HG03095 (cell line): ENCODE measurements at regions not wholly inside any gene's neighbourhood (a gene's known extent, or its start where the extent isn't known, plus 50 kb on each side); places are given as distances from the start of the nearest gene placed in this dataset.
"Not testable (repeated sequence)": the region's sequence is repeated elsewhere in the genome, so short reads cannot be mapped to it uniquely, and the experiment has no call there.

Experiments used
- ATAC-seq: cut with Tn5 transposase; IDR thresholded peaks from one replicate; pipeline ENCODE4 v1.9.1; 2021; ENCODE audit warnings: moderate library complexity; ENCODE audit not compliant: unreplicated experiment

DNA sequence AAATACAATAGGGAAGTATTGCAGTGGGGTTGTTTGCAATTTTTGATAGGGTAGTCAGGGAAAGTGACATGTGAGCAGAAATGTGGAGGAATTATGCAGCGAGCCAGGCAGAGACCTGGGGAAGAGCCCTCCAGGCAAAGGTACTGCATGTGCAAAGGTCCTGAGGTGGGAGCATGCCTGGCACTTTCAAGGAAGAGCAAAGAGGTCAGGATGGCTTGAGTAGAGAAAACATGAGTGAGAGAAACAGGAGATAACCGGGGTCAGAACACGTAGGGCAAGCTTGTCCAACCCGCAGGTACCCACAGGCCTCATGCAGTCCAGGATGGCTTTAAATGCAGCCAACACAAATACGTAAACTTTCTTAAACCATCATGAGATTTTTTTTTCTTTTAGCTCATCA is 71.0 kb downstream of the COQ2 start:
- ATAC-seq, result no peak

DNA sequence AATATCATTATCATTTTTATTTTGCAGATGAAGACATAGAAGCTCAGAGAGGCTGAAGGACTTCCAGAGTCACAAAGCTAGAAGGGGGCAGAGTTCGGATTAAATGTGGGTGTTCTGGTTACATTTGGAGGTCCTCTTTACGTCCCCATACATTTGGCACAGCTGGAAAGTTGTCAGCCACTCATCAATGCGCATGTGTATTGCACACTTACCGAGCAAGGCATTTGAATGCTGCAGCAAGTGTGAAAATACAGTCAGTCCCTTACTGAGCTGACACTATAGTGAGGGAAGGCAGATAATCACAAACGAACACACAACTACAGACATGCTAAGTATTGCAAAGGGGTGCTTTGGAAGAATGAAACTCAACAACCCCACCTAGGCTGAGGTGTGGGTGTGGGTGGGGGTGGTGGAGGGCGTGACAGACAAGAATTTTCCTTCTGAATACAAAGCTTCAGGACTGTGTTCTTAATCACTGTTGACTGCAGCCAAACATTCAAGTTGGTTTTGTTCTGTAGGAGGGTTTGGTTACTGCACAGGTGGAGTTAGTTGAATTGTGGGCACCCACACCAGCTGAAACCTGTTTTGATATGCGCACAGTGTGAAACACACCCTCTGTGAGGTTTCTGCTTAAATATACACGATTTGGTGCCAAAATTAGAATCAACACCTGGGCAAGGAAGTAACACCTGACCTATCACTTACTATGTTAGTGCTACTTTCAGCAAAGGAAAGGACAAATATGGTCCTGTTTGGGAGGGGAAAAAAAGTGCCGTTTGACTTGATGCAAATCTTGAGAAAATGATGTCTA is 72.4 kb downstream of the COQ2 start:
- no peak for ATAC-seq

GRCh38 chr4:83209419-83209818 is 75.2 kb downstream of the COQ2 start:
- no peak for ATAC-seq

GRCh38 chr4:83208371-83209365 is 75.9 kb downstream of the COQ2 start:
- ATAC-seq, result no peak

GRCh38 chr4:83207497-83208101 is 77.0 kb downstream of the COQ2 start:
- no peak for ATAC-seq

DNA sequence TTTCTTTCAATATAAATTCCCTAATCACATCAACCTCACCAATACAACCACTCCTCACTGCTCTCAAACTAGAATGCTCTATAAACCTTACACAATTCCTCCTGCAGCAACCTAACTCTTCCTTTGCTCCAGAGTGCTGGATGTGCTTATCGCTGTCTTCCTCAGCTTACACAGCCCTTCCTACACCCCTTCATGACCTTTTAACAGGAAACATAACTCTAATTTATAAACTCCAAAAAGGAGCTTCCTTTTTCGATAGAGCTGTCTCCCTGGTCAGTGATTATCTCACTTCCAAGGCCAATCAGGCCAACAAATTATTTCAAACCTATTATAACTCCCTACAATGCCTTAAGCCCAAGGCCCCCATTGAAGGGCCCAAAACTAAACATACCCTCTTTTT is 78.8 kb downstream of the COQ2 start:
- no peak for ATAC-seq

DNA sequence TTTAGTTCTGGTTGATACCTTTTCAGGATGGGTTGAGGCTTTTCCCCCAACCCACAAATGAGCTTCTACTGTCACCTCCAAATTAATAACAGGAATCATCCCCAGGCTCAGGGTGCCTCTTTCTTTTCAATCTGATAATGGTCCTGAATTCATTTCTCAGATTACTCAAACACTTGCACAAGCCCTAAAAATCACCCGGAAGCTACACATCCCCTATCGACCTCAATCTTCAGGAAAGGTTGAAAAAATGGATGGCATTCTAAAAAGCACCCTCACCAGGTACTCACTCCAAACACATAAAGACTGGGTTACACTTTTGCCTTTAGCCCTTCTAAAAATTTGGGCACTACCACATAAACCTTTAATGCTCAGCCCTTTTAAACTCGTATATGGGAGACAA is 79.9 kb downstream of the COQ2 start:
- ATAC-seq, result no peak

DNA sequence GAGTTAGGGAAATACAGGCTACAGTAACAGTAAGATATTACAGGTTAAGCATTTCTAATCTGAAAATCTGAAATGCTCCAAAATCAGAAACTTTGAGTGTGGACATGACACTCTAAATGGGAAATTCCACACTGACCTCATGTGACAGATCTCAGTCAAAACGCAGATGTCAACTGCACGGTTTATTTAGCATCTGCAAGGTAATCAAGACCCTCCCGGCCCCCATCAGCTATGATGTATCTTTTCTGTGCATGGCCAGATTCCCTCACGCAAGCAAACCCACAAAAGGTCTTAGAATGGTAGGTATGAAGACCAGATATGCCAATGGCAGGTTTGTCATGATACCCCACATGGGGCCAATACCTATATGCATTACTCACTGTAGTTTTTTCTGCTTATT is 82.8 kb downstream of the COQ2 start:
- ATAC-seq, result no peak

GRCh38 chr4:83197555-83198235 is 83.2 kb upstream of the PLAC8 start:
- ATAC-seq, result no peak

DNA sequence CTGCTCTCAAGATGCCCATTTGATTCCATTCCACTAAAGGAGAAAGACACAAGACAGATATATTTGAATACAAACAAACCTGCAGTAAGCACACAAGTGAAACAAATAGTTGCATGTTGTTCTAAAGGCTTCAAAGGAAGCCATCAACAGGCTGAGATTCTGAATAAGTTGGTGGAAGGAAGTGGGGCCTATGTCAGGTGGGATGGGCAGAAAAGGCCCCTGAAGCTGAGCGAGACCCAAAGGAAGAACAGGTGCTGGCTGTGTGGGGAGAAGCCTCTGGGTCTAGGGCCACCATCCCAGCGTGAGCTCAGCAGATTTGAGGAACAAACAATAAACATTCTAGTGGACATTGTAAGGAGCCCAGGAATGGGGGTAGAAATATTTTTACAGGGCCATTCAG is 82.4 kb upstream of the PLAC8 start:
- no peak for ATAC-seq

DNA sequence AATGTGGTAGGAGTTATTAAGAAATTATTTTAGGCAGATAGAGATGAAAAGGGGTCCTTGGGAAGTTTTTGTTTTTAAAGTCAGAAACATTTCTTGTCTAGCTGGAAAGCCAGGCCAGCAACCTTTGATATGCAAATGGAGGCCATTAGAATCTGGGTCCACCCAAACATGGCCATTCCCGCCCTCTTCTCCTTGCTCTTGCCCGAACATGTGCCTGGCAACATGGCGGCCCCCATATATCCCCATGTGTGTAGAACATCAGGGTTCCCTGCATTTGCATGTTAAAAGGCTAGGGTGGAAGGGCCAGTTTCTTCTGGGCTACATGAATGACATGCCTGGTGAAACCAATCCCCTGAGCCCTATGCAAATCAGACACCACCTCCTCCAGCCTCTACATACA is 80.7 kb upstream of the PLAC8 start:
- ATAC-seq, result no peak

DNA sequence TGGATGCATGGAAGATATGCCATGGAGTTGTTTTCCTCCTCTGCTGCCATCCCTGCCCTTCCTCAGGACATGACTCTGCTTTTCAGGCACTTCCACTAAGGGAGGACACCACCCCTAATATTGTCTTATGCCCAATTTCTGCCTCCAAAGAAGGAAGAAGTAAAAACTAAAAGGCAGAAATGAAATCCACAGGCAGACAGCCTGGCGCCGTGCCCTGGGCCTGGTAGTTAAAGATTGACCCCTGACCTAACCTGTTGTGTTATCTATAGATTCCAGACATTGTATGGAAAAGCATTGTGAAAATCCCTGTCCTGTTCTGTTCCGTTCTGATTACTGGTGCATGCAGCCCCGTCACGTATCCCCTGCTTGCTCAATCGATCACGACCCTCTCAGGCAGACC is 80.1 kb upstream of the PLAC8 start:
- not testable (repeated sequence) for ATAC-seq

GRCh38 chr4:83192634-83193033 is 78.1 kb upstream of the PLAC8 start:
- ATAC-seq, result no peak

GRCh38 chr4:83191026-83191425 is 76.5 kb upstream of the PLAC8 start:
- no peak for ATAC-seq

GRCh38 chr4:83189631-83190136 is 75.2 kb upstream of the PLAC8 start:
- no peak for ATAC-seq

- ATAC-seq, result no peak
Measured at GRCh38 chr4:83180431-83180968, 66.0 kb upstream of the PLAC8 start.

DNA sequence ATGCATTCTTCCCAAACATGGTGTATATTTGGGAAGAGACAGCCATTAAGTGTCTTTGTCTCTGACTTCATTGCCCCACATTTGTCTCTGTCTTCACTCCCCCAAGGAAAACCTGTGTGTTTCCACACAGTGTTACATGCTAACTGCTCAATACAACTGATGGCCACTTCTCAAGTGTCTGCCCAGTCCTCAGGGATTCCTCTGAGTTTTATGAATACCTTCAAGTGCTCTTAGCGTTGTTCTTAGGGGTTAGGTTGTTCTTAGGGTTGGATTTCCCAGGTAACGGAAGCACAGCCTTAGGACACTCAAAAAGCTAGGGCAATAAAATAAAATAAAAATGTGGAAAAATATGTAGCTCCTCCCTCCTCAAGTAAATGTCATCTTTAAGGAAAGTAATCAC is 64.7 kb upstream of the PLAC8 start:
- ATAC-seq, result no peak

DNA sequence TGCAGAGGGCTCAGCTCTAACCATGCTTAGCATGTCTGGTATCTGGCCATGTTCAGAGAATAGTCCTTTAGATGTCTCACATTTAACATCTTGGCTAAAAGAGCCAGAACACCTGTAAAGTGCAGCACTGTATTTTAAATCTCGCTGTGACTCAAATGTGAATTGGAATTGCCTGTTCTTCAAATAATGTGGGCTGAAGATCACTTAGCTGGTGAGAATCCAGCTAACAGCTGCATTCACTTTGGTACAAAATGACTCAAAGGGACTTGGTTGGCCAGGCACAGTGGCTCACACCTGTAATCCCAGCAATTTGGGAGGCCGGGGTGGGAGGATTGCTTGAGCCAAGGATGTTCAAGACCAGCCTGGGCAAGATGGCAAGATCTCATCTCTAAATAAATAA is 63.5 kb upstream of the PLAC8 start:
- ATAC-seq, result no peak

GRCh38 chr4:83177182-83177581 is 62.7 kb upstream of the PLAC8 start:
- no peak for ATAC-seq

DNA sequence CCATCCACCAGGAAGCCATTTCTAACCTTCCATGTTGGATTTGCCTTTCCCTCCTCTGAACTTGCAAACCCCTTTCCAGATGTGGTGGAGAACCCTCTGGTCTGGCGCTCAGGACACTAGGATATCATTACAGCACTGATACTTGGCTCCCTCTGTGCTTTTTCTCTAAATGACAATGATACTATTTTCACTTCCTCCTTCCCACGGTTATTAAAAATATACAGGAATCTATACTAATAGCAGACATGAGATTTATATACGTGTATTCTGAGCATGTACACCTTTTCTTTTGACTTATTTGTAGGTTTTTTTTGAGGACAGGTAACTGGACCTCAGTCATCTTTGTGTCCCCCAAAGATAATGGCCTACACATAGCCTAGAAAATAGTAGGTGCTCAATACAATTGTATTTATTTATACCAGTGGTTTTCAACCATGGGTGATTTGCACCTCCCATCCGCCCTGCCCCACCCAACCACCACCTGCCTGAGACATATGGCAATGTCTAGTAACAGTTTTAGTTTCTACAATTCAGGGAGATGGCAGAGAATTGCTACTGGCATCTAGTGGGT is 60.4 kb upstream of the PLAC8 start:
- ATAC-seq, result peak; percentile 70
